HuH-7 (cell line): ENCODE measurements at regions not wholly inside any gene's neighbourhood (a gene's known extent, or its start where the extent isn't known, plus 50 kb on each side); places are given as distances from the start of the nearest gene placed in this dataset.
"Not testable (repeated sequence)": the region's sequence is repeated elsewhere in the genome, so short reads cannot be mapped to it uniquely, and the experiment has no call there.

Experiments
- DNase-seq: peaks from one replicate; pipeline ENCODE4 v3.0.0; 2011; ENCODE audit warnings: low spot score

DNA sequence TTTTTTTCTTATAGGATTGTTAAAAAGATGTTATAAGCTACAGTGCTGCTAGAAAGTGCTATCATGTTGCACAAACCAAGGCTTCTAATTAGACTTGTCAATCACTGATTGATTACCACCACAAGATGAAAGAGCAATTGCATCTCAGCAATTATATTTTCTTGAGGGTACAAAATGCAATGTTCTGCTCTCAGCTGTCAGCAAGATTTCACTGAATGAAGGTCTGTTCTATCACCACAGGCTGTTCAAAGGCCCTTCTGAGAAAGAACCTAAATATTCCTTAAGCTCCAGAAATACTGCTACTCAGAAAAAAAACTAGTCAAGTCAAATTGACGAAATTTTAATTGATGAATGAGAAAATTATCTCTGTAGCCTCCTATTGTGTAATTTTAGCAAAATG, 301.9 kb upstream of the KYNU start:
- DNase-seq: no peak

DNA sequence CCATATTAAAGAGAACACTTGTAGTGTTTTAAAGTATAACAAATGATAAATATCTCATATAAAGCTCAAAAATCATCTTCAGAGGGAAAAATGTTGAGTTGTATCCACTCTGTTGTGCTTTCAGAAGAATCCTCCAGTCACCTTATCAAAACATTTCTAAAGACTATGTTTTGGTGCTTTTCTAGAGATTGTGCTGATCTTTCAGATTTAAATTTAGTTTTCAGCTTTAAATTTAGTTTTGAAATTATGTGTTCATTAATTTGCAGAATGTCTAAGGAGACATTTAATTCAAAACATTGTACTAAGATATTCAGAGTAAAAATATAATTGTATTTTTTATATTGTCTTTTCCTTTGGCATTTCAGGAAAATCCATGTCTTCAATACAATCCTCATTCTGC, 303.1 kb upstream of the KYNU start:
- DNase-seq: no peak

GRCh38 chr2:142572346-142573132, 304.9 kb upstream of the KYNU start:
- no peak for DNase-seq

DNA sequence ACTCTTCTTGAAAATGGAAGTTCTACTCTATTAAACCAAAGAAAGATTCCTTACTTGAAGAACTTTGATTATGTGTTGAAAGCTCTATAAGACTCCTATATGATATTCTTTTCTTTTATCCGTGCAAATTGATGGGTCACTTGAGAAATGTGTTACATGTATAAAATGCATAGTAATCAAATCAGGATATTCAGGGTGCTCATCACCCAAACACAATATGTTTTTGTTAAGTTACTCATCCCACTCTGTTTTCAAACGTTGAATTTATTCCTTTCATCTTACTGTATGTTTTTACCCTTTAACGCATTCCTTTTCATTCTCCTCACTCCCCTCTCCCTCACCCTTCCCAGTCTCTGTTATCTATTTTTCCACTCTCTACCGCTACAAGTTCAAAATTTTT, 305.5 kb upstream of the KYNU start:
- DNase-seq: no peak

GRCh38 chr2:142562900-142563299, 314.6 kb upstream of the KYNU start:
- DNase-seq: no peak

- DNase-seq: no peak
Measured at GRCh38 chr2:142561656-142562055, 315.8 kb upstream of the KYNU start.

DNA sequence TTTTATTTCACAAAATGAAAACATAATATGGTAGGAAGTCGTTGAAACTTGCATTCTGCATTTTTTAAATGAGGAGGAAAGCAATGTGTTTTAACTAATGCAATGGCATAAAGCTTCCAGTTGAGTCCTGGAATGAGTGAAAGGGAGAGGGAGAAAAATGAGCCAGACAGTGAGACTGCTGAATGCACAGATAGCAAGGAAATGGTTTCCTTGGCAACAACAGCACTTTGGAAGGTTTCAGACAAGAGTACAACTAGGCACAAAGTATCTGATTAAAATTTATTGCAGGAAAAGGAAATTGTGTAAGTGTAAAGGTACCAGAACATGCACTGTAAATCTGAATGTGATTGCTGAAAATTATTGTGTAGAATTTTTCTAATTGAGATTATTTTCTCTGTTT, 320.1 kb upstream of the KYNU start:
- DNase-seq: no peak

DNA sequence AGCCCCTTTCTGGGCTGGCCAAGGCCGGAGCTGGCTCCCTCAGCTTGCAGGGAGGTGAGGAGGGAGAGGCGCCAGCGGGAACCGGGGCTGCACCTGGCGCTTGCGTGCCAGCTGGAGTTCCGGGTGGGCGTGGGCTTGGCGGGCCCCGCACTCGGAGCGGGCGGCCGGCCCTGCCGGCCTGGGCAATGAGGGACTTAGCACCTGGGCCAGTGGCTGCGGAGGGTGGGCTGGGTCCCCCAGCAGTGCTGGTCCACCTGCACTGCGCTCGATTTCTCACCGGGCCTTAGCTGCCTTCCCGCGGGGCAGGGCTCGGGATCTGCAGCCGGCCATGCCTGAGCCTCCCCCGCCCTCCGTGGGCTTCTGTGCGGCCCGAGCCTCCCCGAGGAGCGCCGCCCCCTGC, 331.5 kb upstream of the KYNU start:
- not testable (repeated sequence) for DNase-seq

GRCh38 chr2:142545036-142545435, 332.4 kb upstream of the KYNU start:
- no peak for DNase-seq

GRCh38 chr2:142544173-142544572, 333.3 kb upstream of the KYNU start:
- DNase-seq: no peak

DNA sequence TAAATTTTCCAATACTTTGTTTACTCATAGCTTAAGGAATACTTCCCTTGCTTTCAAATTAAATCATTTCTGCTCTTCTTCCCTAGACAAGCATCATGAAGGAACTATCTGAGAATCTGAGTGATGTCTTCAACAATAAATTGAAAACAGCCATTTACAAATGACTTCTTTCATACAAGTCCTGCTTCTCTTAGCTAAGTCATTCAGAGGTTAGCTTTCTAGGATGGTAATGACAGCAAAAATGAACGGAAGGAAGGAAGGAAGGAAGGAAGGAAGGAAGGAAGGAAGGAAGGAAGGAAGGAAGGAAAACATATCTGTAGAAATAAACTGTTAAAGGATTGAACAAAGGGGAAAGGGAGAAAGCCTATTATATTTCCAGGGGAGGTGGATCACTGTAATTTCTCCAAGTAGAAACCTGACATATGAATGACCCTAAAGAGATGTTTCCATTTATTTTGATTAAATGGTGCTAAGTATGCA, 335.0 kb upstream of the KYNU start:
- no peak for DNase-seq

GRCh38 chr2:142536966-142537365, 340.5 kb upstream of the KYNU start:
- DNase-seq: no peak

DNA sequence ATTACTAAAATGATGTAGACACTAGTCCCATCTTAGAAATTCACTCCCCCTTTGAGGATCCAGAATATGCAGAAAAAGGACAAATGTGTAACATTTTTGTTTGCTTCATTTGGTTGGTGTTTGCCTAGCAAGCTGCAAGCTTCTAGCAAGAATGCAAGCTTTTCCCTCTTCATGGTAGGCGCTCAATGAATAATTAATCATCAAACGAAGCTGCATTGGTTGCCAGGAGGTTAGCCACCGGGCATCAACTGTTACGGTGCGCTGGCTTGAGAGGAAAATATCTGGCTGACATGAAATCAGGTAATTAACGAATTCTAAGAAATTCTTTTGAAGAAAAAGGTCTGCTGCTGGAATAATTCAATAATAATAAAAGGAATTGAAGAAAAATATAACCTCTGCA, 341.0 kb upstream of the KYNU start:
- no peak for DNase-seq

GRCh38 chr2:142535311-142535710, 342.2 kb upstream of the KYNU start:
- no peak for DNase-seq

GRCh38 chr2:142533177-142533576, 344.3 kb upstream of the KYNU start:
- no peak for DNase-seq

DNA sequence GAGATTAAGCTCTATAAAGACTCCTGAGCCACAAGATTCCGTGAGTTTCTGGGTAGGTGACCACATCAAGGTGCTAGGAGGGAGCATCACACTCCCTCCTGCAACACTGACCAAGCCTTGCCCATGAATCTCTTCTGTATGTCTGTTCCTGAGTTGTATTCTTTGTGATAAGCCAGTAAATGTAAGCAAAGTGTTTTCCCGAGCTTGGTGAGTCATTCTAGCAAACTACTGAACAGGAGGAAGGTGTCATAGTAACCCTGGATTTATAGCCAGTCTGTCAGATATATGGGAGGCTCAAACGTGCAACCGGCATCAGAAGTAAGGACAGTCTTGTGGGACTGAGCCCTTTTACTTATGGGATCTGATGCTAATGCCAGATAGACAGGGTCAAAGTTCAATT, 346.1 kb upstream of the KYNU start:
- peak; percentile 12 for DNase-seq

DNA sequence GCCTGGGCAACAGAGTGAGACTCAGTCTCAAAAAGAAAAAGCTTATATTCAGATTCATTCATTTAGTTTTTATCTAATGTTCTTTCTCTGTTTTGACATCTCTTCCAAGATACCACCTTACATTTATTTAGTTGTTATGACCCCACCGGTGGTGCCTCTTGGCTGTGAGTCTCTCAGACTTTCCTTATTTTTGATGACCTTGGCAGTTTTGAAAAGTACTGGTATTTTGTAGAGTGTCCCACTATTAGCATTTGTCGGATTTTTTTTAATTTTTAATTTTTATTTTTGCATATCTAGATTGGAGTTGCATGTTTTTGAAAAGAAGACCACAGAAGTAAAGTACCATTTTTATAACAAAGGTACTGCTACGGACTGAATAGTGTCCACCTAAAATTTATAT, 351.7 kb upstream of the KYNU start:
- no peak for DNase-seq

DNA sequence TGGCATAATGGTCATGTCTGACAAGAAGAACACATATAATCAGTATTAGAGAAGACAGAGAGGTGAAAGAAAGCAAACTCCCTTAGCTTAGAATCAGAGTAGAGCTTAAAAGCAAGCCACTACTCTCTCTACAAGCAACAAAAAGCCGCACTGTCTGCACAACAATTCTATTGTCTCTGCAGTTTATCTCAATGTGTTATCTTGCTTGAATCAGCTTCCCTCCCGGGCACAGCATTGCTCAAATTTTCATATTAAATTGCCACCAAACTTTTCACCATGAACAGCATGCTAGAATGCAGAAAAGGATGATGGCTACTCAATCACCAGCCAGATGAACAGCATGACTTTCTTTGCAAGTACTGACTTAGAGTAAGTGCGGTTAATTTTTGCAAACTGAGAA, 356.0 kb upstream of the KYNU start:
- DNase-seq: no peak

GRCh38 chr2:142515493-142515892, 362.0 kb upstream of the KYNU start:
- no peak for DNase-seq

DNA sequence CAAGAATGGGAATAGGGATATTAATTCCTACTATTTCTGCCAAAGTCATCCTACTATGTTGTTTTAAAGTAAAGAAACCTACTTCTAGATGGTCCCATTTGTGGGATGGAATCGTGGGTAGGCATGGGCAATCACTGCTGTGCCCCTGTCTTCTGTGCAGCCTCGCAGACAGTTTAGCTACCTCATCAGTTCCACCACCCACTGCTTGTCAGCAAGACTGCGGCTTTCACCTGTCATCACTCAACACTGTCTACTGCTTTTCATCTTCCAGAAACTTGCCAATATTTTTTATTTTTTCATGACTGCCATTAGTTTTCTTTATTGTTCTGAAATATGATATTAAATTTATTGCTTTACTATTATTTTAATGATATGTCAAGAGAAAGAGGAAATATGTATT, 368.1 kb upstream of the KYNU start:
- no peak for DNase-seq

DNA sequence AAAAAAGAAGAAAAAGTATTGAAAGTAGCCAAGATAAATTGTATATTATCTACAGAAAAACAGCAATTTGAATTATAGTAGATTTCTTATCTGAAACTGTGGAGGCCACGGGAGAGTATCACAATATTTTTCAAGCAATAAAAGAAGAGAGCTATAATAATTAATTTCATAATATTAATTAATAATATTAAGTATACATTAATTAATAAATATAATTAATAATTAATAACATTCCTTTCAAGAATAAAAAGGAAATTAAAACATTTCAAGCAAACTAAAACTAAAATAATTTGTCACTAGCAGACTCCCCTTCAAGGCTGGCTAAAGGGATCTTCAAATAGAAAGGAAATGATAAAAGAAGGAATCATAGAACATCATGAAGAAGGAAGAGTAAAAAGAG, 372.7 kb upstream of the KYNU start:
- DNase-seq: no peak

- no peak for DNase-seq
Measured at GRCh38 chr2:142502402-142502801, 371.6 kb upstream of the LRP1B start.

- DNase-seq: no peak
Measured at GRCh38 chr2:142495141-142495540, 364.3 kb upstream of the LRP1B start.

GRCh38 chr2:142489631-142490030, 358.8 kb upstream of the LRP1B start:
- DNase-seq: not testable (repeated sequence)
